Testis (tissue), 2 donors: ENCODE measurements at regions not wholly inside any gene's neighbourhood (a gene's known extent, or its start where the extent isn't known, plus 50 kb on each side); places are given as distances from the start of the nearest gene placed in this dataset.

Source experiments
- CTCF ChIP-seq, 3 experiments: fragments of 450-650 bp in 2 of 3; fragments of 200-600 bp in 1 of 3; sonication (generic) in 1 of 3; IDR thresholded peaks; one replicate each; pipeline ENCODE4 v1.5.1; 2016 to 2019; ENCODE audit warnings: antibody characterized with exemption in 3 of 3, mild to moderate bottlenecking in 2 of 3, moderate library complexity in 1 of 3
- POLR2A ChIP-seq: fragments of 450-650 bp; IDR thresholded peaks from one replicate; pipeline ENCODE4 v1.6.1; 2017; ENCODE audit warnings: antibody characterized with exemption, mild to moderate bottlenecking, moderate library complexity

- TF ChIP-seq CTCF (IDR thresholded peaks at IDR 0.05) (no peak), POLR2A (no peak)
Observed at GRCh38 chr15:38695249-38696108, 130.9 kb upstream of the RASGRP1 start.
